ENCODE measurements at regions not wholly inside any gene's neighbourhood (a gene's known extent, or its start where the extent isn't known, plus 50 kb on each side); places are given as distances from the start of the nearest gene placed in this dataset.
A peak's percentile ranks its signal among the peaks of the same experiment; 100 is the strongest.

GRCh38 chr4:182174979-182175378, 68.2 kb upstream of the TENM3 start:
- no peak overlapping the region for H3K9ac ChIP-seq (ENCODE audit: low read length)
- no peaks in the 10 kb centered on the region for H3K36me3 ChIP-seq (ENCODE audit: insufficient read depth, low read length)
- no peak overlapping the region for H3K27ac Mint-ChIP-seq (ENCODE audit: unreplicated experiment)
- no peaks in the 10 kb centered on the region for H3K27me3 ChIP-seq (ENCODE audit: insufficient read depth, low read length)
- H3K4me3 Mint-ChIP-seq (ENCODE audit: unreplicated experiment) = no peak overlapping the region
- TF ChIP-seq, protein P1, sequence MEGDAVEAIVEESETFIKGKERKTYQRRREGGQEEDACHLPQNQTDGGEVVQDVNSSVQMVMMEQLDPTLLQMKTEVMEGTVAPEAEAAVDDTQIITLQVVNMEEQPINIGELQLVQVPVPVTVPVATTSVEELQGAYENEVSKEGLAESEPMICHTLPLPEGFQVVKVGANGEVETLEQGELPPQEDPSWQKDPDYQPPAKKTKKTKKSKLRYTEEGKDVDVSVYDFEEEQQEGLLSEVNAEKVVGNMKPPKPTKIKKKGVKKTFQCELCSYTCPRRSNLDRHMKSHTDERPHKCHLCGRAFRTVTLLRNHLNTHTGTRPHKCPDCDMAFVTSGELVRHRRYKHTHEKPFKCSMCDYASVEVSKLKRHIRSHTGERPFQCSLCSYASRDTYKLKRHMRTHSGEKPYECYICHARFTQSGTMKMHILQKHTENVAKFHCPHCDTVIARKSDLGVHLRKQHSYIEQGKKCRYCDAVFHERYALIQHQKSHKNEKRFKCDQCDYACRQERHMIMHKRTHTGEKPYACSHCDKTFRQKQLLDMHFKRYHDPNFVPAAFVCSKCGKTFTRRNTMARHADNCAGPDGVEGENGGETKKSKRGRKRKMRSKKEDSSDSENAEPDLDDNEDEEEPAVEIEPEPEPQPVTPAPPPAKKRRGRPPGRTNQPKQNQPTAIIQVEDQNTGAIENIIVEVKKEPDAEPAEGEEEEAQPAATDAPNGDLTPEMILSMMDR (IDR thresholded peaks at IDR 0.05; ENCODE audit: insufficient read depth, low read depth, low read length) = no peak
- TF ChIP-seq EZH2 (IDR thresholded peaks at IDR 0.05; ENCODE audit: insufficient read depth, low read length) = no peak
- H3K4me3 ChIP-seq (ENCODE audit: insufficient read depth, low read depth, low read length) = no peak overlapping the region
- peaks cover 12% of the 10 kb centered on the region for H4K20me1 ChIP-seq (ENCODE audit: insufficient read depth, low read length)
- no peaks in the 10 kb centered on the region for H3K27me3 Mint-ChIP-seq (ENCODE audit: low read depth, unreplicated experiment)
- no peak overlapping the region for H2AFZ ChIP-seq (ENCODE audit: low read depth, low read length)
- no peak for DNase-seq (ENCODE audit: low read depth)
- FAIRE-seq = no peak
- peaks cover 4% of the 10 kb centered on the region for H3K36me3 Mint-ChIP-seq (ENCODE audit: low read depth, unreplicated experiment)
- no peaks in the 10 kb centered on the region for H3K9me3 ChIP-seq (ENCODE audit: insufficient read depth, low read depth, low read length)
- peaks cover 15% of the 10 kb centered on the region for H3K4me1 ChIP-seq (ENCODE audit: insufficient read depth, low read length)
- no peaks in the 10 kb centered on the region for H3K9me3 Mint-ChIP-seq (ENCODE audit: unreplicated experiment)
- no peak overlapping the region for H3K27ac ChIP-seq (ENCODE audit: low read depth, low read length)
- peaks cover 93% of the 10 kb centered on the region for H3K79me2 ChIP-seq (ENCODE audit: insufficient read depth, low read length)
- H3K4me1 Mint-ChIP-seq (ENCODE audit: low read depth, unreplicated experiment) = peaks cover 13% of the 10 kb centered on the region
- no peak overlapping the region for H3K4me2 ChIP-seq (ENCODE audit: low read length)

DNA sequence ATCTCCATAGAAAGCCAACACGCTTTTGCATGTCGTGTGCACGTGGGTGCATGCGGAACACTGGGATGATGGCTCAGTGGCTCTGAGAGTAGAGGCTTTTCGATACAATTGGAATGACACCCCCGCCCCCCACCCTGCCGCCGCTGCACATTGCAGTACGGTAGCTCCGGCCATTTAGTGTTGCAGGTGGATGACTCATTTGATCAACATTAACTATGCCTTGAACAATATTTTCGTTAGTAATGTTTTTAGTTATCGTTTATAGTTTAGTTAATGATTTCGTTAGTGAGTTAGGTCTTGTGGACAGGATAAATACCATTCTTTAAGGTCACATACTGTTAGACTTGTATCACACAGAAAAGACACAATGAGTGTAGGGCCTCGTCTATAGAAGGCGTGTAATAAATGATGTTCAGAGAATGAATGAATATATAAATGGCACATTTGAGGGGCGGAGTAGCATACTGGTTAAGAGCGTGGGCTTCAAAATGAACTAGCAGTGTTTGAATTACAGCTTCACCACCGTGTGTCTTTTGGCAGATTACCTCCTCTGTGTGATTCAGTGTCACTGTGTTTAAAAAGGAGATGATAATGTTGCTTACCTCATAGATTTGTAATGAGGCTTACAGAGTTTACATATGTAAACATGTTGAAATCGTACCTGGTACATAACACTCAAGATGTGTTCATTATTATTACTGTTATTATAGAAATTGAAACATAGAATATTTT, 67.2 kb upstream of the TENM3 start:
- peak; percentile 65 for DNase-seq (ENCODE audit: low read depth)
- Histone ChIP-seq H3K4me2 (ENCODE audit: low read length) (peak overlapping the region; percentile 24), H4K20me1 (ENCODE audit: insufficient read depth, low read length) (peaks cover 12% of the 10 kb centered on the region), H3K9me3 (ENCODE audit: insufficient read depth, low read depth, low read length) (no peaks in the 10 kb centered on the region), H3K36me3 (ENCODE audit: insufficient read depth, low read length) (no peaks in the 10 kb centered on the region), H3K79me2 (ENCODE audit: insufficient read depth, low read length) (peaks cover 93% of the 10 kb centered on the region), H2AFZ (ENCODE audit: low read depth, low read length) (no peak overlapping the region), H3K4me3 (ENCODE audit: insufficient read depth, low read depth, low read length) (no peak overlapping the region), H3K27ac (ENCODE audit: low read depth, low read length) (peak overlapping the region; percentile 4), H3K4me1 (ENCODE audit: insufficient read depth, low read length) (peaks cover 15% of the 10 kb centered on the region), H3K27me3 (ENCODE audit: insufficient read depth, low read length) (no peaks in the 10 kb centered on the region), H3K9ac (ENCODE audit: low read length) (no peak overlapping the region)
- TF ChIP-seq EZH2 (IDR thresholded peaks at IDR 0.05; ENCODE audit: insufficient read depth, low read length) = no peak
- TF ChIP-seq, protein P1 (IDR thresholded peaks at IDR 0.05; ENCODE audit: insufficient read depth, low read depth, low read length) = no peak
- Mint-ChIP-seq H3K27ac (ENCODE audit: unreplicated experiment) (no peak overlapping the region), H3K36me3 (ENCODE audit: low read depth, unreplicated experiment) (peaks cover 4% of the 10 kb centered on the region), H3K4me1 (ENCODE audit: low read depth, unreplicated experiment) (peaks cover 14% of the 10 kb centered on the region), H3K27me3 (ENCODE audit: low read depth, unreplicated experiment) (no peaks in the 10 kb centered on the region), H3K4me3 (ENCODE audit: unreplicated experiment) (no peak overlapping the region), H3K9me3 (ENCODE audit: unreplicated experiment) (no peaks in the 10 kb centered on the region)
- FAIRE-seq = no peak

- no peak overlapping the region for H3K4me3 ChIP-seq (ENCODE audit: insufficient read depth, low read depth, low read length)
- H2AFZ ChIP-seq (ENCODE audit: low read depth, low read length) = no peak overlapping the region
- no peak overlapping the region for H3K27ac ChIP-seq (ENCODE audit: low read depth, low read length)
- TF ChIP-seq, protein P1 (IDR thresholded peaks at IDR 0.05; ENCODE audit: insufficient read depth, low read depth, low read length) = no peak
- no peak for TF ChIP-seq EZH2 (IDR thresholded peaks at IDR 0.05; ENCODE audit: insufficient read depth, low read length)
- no peak overlapping the region for H3K4me3 Mint-ChIP-seq (ENCODE audit: unreplicated experiment)
- H3K4me1 Mint-ChIP-seq (ENCODE audit: low read depth, unreplicated experiment) = peaks cover 18% of the 10 kb centered on the region
- peak overlapping the region; percentile 70 for H3K27ac Mint-ChIP-seq (ENCODE audit: unreplicated experiment)
- DNase-seq (ENCODE audit: low read depth) (no peak), FAIRE-seq (no peak)
- H3K79me2 ChIP-seq (ENCODE audit: insufficient read depth, low read length) = peaks cover 93% of the 10 kb centered on the region
- H3K9me3 ChIP-seq (ENCODE audit: insufficient read depth, low read depth, low read length) = no peaks in the 10 kb centered on the region
- H3K36me3 Mint-ChIP-seq (ENCODE audit: low read depth, unreplicated experiment) = peaks cover 2% of the 10 kb centered on the region
- H3K4me2 ChIP-seq (ENCODE audit: low read length) = no peak overlapping the region
- H3K27me3 Mint-ChIP-seq (ENCODE audit: low read depth, unreplicated experiment) = no peaks in the 10 kb centered on the region
- H3K9ac ChIP-seq (ENCODE audit: low read length) = no peak overlapping the region
- H3K4me1 ChIP-seq (ENCODE audit: insufficient read depth, low read length) = peaks cover 15% of the 10 kb centered on the region
- H4K20me1 ChIP-seq (ENCODE audit: insufficient read depth, low read length) = peaks cover 11% of the 10 kb centered on the region
- no peaks in the 10 kb centered on the region for H3K36me3 ChIP-seq (ENCODE audit: insufficient read depth, low read length)
- no peaks in the 10 kb centered on the region for H3K27me3 ChIP-seq (ENCODE audit: insufficient read depth, low read length)
- no peaks in the 10 kb centered on the region for H3K9me3 Mint-ChIP-seq (ENCODE audit: unreplicated experiment)
Observed at GRCh38 chr4:182177166-182177565, 66.0 kb upstream of the TENM3 start.
